SW480 (cell line): ENCODE measurements at regions not wholly inside any gene's neighbourhood (a gene's known extent, or its start where the extent isn't known, plus 50 kb on each side); places are given as distances from the start of the nearest gene placed in this dataset.
"Not testable (repeated sequence)": the region's sequence is repeated elsewhere in the genome, so short reads cannot be mapped to it uniquely, and the experiment has no call there.

ENCODE experiments used
- DNase-seq: peaks from one replicate; pipeline ENCODE4 v3.0.0-alpha.2; 2016; ENCODE audit warnings: low spot score

- DNase-seq, result no peak
These were observed 2009.6 kb downstream of the OLFM4 start for GRCh38 chr13:55038230-55038629.

GRCh38 chr13:55053891-55054550 lies 2025.4 kb downstream of the OLFM4 start:
- not testable (repeated sequence) for DNase-seq

DNA sequence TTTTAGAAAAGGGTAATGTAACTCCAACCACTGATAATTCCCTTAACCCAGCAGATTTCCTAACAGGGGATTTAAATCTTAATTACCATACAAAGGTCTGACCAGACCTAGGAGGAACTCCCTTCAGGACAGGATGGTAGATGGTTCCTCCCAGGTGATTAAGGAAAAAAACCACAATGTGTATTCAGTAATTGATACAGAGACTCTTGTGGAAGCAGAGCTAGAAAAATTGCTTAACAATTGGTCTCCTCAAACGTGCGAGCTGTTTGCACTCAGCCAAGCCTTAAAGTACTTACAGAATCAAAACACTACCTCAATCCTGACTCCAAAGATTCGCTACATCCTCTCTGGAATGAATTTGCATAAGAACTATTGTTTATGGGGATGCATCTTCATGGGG lies 2027.1 kb downstream of the OLFM4 start:
- not testable (repeated sequence) for DNase-seq

DNA sequence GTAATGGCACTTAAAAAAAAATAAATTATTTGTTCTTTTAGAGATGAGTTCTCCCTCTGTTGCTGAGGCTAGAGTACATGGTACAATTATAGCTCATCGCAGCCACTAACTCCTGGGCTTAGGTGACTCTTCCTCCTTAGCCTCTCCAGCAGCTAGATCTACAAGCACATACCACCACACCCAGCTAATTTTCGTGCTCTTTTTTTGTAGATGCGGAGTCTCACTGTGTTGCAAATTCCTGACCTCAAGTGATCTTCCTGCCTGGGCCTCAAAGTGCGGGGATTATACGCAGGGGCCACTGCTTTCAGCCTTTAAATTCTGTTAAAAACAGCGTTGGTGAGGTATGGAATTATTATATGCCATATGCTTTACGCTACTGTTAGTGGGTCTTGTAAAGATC lies 2034.0 kb downstream of the OLFM4 start:
- DNase-seq, result no peak

- DNase-seq, result no peak
These were observed 2039.3 kb downstream of the OLFM4 start for GRCh38 chr13:55067946-55068345.

DNA sequence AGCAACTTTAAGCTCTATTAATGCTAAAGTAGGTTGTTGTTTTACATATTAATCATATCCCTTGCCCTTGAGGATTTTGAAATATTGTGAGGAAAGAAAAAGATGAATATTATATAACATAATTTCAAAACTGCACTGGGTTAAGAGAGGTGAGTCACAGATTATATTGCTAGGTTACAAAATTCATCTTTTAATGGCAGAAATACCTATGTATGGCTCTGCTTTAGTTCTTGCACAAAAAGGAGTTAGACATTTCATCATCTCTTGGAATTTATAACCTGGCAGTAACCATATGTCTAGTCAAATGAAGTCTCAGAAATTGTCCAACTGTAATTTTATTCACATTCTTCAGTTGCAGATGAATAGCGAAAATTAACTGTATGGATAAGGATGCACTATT lies 2041.1 kb downstream of the OLFM4 start:
- no peak for DNase-seq

GRCh38 chr13:55073000-55073399 lies 2044.4 kb downstream of the OLFM4 start:
- no peak for DNase-seq

DNA sequence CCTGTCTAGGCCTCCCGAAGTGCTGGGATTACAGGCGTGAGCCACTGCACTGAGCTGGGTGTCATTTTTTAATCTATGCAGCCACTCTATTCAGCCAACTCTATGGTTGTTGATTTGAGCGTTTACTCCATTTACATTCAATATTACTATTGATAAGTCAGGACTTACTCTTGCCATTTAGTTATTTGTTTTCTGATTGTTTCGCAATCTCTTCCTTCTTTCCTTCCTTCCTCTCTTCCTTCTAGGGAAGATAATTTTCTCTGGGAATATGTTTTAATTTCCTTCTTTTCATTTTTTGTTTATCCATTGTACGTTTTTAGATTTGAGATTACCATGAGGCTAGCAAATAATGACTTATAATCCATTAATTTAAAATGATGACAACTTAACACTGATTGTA lies 2056.0 kb downstream of the OLFM4 start:
- DNase-seq, result no peak

- no peak for DNase-seq
These were observed 2053.6 kb upstream of the PRR20A start for GRCh38 chr13:55087085-55087484.

- no peak for DNase-seq
These were observed 2050.1 kb upstream of the PRR20A start for GRCh38 chr13:55090612-55091011.

- DNase-seq, result no peak
These were observed 2049.5 kb upstream of the PRR20A start for GRCh38 chr13:55091172-55091571.

GRCh38 chr13:55106509-55106908 lies 2034.2 kb upstream of the PRR20A start:
- DNase-seq, result no peak

DNA sequence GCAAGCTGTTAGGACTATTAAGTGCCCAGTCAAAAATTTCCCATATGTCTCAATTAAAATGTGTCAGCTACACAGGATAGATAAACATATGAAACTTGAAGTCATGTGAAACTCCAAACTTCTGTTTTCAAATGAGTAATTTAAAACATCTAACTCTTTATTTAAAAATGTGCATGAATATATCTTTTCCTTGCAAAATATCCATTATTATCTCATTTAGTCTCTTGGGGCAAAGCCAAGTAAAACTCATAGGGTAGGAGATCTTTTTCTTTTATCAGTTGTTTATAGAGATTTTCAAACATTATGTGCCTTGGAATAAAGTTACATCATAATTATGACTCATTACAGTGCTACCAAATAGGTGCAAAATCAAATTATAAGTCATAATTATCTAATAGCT lies 2020.1 kb upstream of the PRR20A start:
- no peak for DNase-seq

DNA sequence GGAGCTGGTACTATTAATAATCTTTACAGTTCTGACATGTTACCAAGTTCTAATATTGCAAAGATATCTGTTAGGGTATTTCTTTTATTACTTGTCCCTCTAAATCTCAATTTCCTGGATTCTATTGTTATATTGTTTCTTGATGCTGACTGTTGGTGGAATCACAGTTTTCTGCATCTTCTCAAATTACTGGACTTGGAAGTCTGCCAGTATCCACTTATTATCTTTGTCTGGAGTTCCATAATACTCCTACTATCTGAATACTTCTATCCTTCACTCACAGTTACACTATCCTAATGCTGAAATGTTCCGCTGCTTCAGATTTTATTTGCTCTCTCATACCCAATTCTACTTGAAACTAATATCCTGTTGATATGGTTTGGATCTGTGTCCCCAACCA lies 1985.7 kb upstream of the PRR20A start:
- no peak for DNase-seq

GRCh38 chr13:55159765-55160164 lies 1981.0 kb upstream of the PRR20A start:
- no peak for DNase-seq

GRCh38 chr13:55160867-55161266 lies 1979.9 kb upstream of the PRR20A start:
- no peak for DNase-seq

DNA sequence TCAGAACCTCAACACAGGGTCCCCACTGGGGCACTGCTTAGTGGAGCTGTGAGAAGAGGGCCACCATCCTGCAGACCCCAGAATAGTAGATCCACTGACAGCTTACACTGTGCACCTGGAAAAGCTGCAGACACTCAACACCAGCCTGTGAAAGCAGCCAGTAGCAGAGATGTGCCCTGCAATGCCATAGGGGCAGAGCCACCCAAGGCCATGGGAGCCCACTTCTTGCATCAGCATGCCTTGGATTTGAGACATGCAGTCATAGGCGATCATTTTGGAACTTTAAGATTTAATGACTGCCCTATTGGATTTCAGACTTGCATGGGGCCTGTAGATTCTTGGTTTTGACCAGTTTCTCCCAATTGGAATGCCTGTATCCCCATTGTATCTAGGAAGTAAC lies 1962.1 kb upstream of the PRR20A start:
- DNase-seq, result not testable (repeated sequence)

DNA sequence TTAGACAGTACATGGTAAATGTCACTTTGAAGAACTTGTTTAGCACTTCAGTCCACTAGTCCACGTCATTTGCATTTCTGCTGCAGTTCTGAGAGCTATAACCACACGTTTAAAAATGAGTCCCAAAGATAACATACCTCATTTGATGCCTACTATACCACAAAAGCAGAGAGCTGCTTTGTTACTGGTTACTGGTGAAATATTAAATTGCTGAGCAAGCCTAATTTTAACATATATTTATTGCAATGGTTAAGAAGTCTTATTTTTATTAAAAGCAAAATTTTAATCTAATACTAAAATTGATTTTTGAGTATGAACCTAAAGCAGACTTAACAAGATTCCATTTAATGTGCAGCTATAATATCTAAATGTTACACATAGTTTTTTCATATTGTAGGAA lies 1949.7 kb upstream of the PRR20A start:
- no peak for DNase-seq

GRCh38 chr13:55199134-55199533 lies 1941.6 kb upstream of the PRR20A start:
- peak; percentile 19 for DNase-seq

- no peak for DNase-seq
These were observed 1925.8 kb upstream of the PRR20A start for GRCh38 chr13:55214841-55215345.

GRCh38 chr13:55219538-55219937 lies 1921.2 kb upstream of the PRR20A start:
- DNase-seq, result no peak

- no peak for DNase-seq
These were observed 1910.7 kb upstream of the PRR20A start for GRCh38 chr13:55229906-55230569.

GRCh38 chr13:55230570-55230908 lies 1910.2 kb upstream of the PRR20A start:
- no peak for DNase-seq

DNA sequence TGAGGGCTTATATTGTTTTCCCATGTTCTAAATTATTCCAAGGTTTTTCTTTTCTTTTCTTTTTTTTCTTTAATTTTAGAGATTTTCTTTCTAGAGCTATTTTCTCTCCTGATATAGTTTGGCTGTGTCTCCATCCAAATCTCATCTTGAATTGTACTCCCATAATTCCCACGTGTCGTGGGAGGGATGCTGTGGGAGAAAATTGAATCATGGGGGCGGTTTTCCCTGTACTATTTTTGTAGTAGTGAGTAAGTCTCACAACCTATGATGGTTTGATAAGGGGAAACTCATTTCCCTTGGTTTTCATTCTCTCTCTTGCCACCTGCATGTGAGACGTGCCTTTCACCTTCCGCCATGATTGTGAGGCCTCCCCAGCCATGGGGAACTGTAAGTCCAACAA lies 1906.4 kb upstream of the PRR20A start:
- DNase-seq, result no peak
